Tibial nerve (tissue), 4 donors: ENCODE measurements at regions not wholly inside any gene's neighbourhood (a gene's known extent, or its start where the extent isn't known, plus 50 kb on each side); places are given as distances from the start of the nearest gene placed in this dataset.
"Not testable (repeated sequence)": the region's sequence is repeated elsewhere in the genome, so short reads cannot be mapped to it uniquely, and the experiment has no call there.

ENCODE experiments used
- DNase-seq, 2 donors: peaks; one replicate each; pipeline ENCODE4 v3.0.0-alpha.2; 2019; ENCODE audit warnings: low spot score in 2 of 2
- H3K27ac ChIP-seq, 4 donors: fragments of 200-600 bp; sonication (generic) in 3 of 4; one replicate each; pipeline ENCODE4 v1.5.1; 2017 to 2019; ENCODE audit warnings: mild to moderate bottlenecking in 1 of 4
- H3K27me3 ChIP-seq, 2 donors: fragments of 200-600 bp; sonication (generic) in 1 of 2; one replicate each; pipeline versions ENCODE4 v1.5.1 to v1.6.0; 2017 to 2019
- H3K36me3 ChIP-seq, 3 donors: fragments of 200-600 bp; sonication (generic); one replicate each; pipeline ENCODE4 v1.5.1; 2018 to 2019
- H3K4me1 ChIP-seq, 4 donors: fragments of 200-600 bp; sonication (generic) in 3 of 4; one replicate each; pipeline ENCODE4 v1.5.1; 2017 to 2019
- H3K4me3 ChIP-seq, 4 donors: fragments of 200-600 bp; sonication (generic) in 3 of 4; one replicate each; pipeline ENCODE4 v1.5.1; 2017 to 2019; ENCODE audit warnings: mild to moderate bottlenecking in 1 of 4, moderate library complexity in 1 of 4
- H3K9me3 ChIP-seq, 4 donors: fragments of 200-600 bp; sonication (generic) in 3 of 4; one replicate each; pipeline ENCODE4 v1.5.1; 2017 to 2019
- CTCF ChIP-seq, 5 experiments: fragments of 200-600 bp in 3 of 5; fragments of 450-650 bp in 2 of 5; sonication (generic) in 3 of 5; IDR thresholded peaks; one replicate each; pipeline ENCODE4 v1.5.1; 2016 to 2019; ENCODE audit warnings: antibody characterized with exemption in 5 of 5, mild to moderate bottlenecking in 3 of 5, moderate library complexity in 2 of 5
- EP300 ChIP-seq, 2 donors: sonication (generic); formaldehyde crosslinking; IDR thresholded peaks; one replicate each; pipeline ENCODE4 v1.6.1; 2017; ENCODE audit warnings: antibody characterized with exemption in 2 of 2, mild to moderate bottlenecking in 1 of 2
- POLR2A ChIP-seq, 2 donors: fragments of 450-650 bp; IDR thresholded peaks; one replicate each; pipeline ENCODE4 v1.6.1; 2017; ENCODE audit warnings: antibody characterized with exemption in 2 of 2, mild to moderate bottlenecking in 2 of 2, moderate library complexity in 2 of 2
- WGBS, 2 donors: methylation state at CpG; one replicate each; pipeline ENCODE4 v1.1.5; 2018; 5-methylcytosine and 5-hydroxymethylcytosine counted together

GRCh38 chr9:30078195-30078594, 2306.2 kb upstream of the ACO1 start:
- DNase-seq: no peak
- Histone ChIP-seq H3K27ac (no peak overlapping the region), H3K9me3 (no peaks in the 10 kb centered on the region), H3K36me3 (no peaks in the 10 kb centered on the region), H3K4me3 (no peak overlapping the region), H3K27me3 (no peaks in the 10 kb centered on the region), H3K4me1 (no peaks in the 10 kb centered on the region)
- TF ChIP-seq EP300 (IDR thresholded peaks at IDR 0.05) (no peak), CTCF (IDR thresholded peaks at IDR 0.05) (no peak), POLR2A (IDR thresholded peaks at IDR 0.05) (no peak)
- 82 to 85% methylated on average over 2 of the region's 2 CpGs for WGBS, 2 donors

GRCh38 chr9:30089428-30089827, 2295.0 kb upstream of the ACO1 start:
- WGBS, 2 donors: 93 to 98% methylated on average over 5 of the region's 5 CpGs
- Histone ChIP-seq H3K27me3 (no peaks in the 10 kb centered on the region), H3K4me3 (no peak overlapping the region), H3K4me1 (no peaks in the 10 kb centered on the region), H3K9me3 (no peaks in the 10 kb centered on the region), H3K36me3 (no peaks in the 10 kb centered on the region), H3K27ac (no peak overlapping the region)
- TF ChIP-seq CTCF (IDR thresholded peaks at IDR 0.05) (no peak), EP300 (IDR thresholded peaks at IDR 0.05) (no peak), POLR2A (IDR thresholded peaks at IDR 0.05) (no peak)
- DNase-seq: no peak

- no peak for DNase-seq
- WGBS, 2 donors: 61 to 86% methylated on average over 2 of the region's 2 CpGs
- Histone ChIP-seq H3K36me3 (no peaks in the 10 kb centered on the region), H3K27me3 (no peaks in the 10 kb centered on the region), H3K4me3 (no peak overlapping the region), H3K9me3 (peaks cover 0 to 8% (median 0%) of the 10 kb centered on the region in 4 donors), H3K4me1 (no peaks in the 10 kb centered on the region), H3K27ac (no peak overlapping the region)
- TF ChIP-seq POLR2A (IDR thresholded peaks at IDR 0.05): no peak
- TF ChIP-seq EP300 (IDR thresholded peaks at IDR 0.05): no peak
- TF ChIP-seq CTCF (IDR thresholded peaks at IDR 0.05): no peak
These were observed 2280.6 kb upstream of the ACO1 start for GRCh38 chr9:30103647-30104394.

DNA sequence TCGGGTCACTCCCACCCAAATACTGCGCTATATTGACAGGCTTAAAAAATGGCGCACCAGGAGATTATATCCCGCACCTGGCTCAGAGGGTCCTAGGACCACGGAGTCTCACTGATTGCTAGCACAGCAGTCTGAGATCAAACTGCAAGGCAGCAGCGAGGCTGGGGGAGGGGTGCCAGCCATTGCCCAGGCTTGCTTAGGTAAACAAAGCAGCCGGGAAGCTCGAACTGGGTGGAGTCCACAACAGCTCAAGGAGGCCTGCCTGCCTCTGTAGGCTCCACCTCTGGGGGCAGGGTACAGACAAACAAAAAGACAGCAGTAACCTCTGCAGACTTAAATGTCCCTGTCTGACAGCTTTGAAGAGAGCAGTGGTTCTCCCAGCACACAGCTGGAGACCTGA, 2277.3 kb upstream of the ACO1 start:
- H3K36me3 ChIP-seq, H3K27ac ChIP-seq: not testable (repeated sequence)

DNA sequence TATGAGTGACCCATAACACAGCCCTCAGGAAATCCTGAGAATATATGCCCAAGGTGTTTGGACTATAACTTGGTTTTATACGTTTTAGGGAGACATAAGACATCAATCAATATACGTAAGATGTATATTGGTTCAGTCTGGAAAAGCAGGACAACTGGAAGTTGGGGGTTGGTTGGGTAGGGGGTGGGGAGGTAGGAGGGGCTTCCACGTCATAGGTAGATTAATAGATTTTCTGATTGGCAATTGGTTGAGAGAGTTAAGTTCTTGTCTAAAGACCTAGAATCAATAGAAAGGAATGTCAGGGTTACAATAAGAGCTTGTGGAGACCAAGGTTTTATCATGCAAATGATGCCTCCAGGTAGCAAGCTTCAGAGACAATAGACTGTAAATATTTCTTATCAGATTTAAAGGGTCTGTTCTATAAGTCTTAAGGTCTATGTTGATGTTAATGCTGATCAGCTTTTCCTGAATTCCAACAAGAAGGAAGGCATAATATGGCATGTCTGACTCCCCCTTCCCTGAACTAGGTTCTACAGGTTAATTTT, 2267.7 kb upstream of the ACO1 start:
- H3K4me3 ChIP-seq: no peak overlapping the region
- no peak for DNase-seq
- H3K36me3 ChIP-seq: no peaks in the 10 kb centered on the region
- 81 to 82% methylated on average over 3 of the region's 3 CpGs for WGBS, 2 donors
- TF ChIP-seq CTCF (IDR thresholded peaks at IDR 0.05) (no peak), POLR2A (IDR thresholded peaks at IDR 0.05) (no peak), EP300 (IDR thresholded peaks at IDR 0.05) (no peak)
- no peaks in the 10 kb centered on the region for H3K9me3 ChIP-seq
- no peaks in the 10 kb centered on the region for H3K27me3 ChIP-seq
- H3K4me1 ChIP-seq: no peaks in the 10 kb centered on the region
- H3K27ac ChIP-seq: no peak overlapping the region

More for the DNA sequence above, 2277.3 kb upstream of the ACO1 start:
- not testable (repeated sequence) for DNase-seq, H3K27me3 ChIP-seq, H3K4me3 ChIP-seq, H3K9me3 ChIP-seq, H3K4me1 ChIP-seq
- 95 to 97% methylated on average over 8 of the region's 8 CpGs for WGBS, 2 donors
